ENCODE measurements at regions not wholly inside any gene's neighbourhood (a gene's known extent, or its start where the extent isn't known, plus 50 kb on each side); places are given as distances from the start of the nearest gene placed in this dataset.

- TF ChIP-seq POU6F1 (CRISPR knock-in tag; IDR thresholded peaks at IDR 0.05; ENCODE audit: borderline replicate concordance, low read depth) (no peak), ZFP30 (CRISPR knock-in tag; IDR thresholded peaks at IDR 0.05) (no peak)
Observed at GRCh38 chr15:29430831-29431230, 161.2 kb upstream of the NSMCE3 start.

Data from SK-N-SH treated with all-trans-retinoic acid at 6 μM for 48 hours (cell line).